CD14-positive monocyte (primary cell): ENCODE measurements at regions not wholly inside any gene's neighbourhood (a gene's known extent, or its start where the extent isn't known, plus 50 kb on each side); places are given as distances from the start of the nearest gene placed in this dataset.

ENCODE experiments used
- DNase-seq, 3 donors: peaks; one replicate each; pipeline ENCODE4 v3.0.0-alpha.2; 2011 to 2022
- H2AFZ ChIP-seq: 2 replicates; pipeline ENCODE4 v1.6.0; 2012; ENCODE audit warnings: mild to moderate bottlenecking, low read depth, low read length, inconsistent platforms; ENCODE audit not compliant: insufficient read depth, poor library complexity, severe bottlenecking
- H3K27ac ChIP-seq, 2 donors: 1 replicate in 1 of 2; 2 replicates in 1 of 2; pipeline ENCODE4 v1.5.1; 2012 to 2013; ENCODE audit warnings: low read length in 2 of 2, control low read depth in 1 of 2, inconsistent platforms in 1 of 2, low read depth in 1 of 2, mild to moderate bottlenecking in 1 of 2
- H3K27me3 ChIP-seq, 2 donors: one replicate each; pipeline versions ENCODE4 v1.6.0 to v1.6.1; 2011 to 2013; ENCODE audit warnings: low read length in 2 of 2; ENCODE audit not compliant: control insufficient read depth in 2 of 2, insufficient read depth in 2 of 2
- H3K36me3 ChIP-seq, 2 donors: replicated peaks in 1 of 2; 1 replicate in 1 of 2; 2 replicates in 1 of 2; pipeline versions ENCODE4 v1.5.1 to v1.6.1; 2012 to 2013; ENCODE audit warnings: low read length in 2 of 2, control low read depth in 1 of 2, inconsistent platforms in 1 of 2, mild to moderate bottlenecking in 1 of 2; ENCODE audit not compliant: insufficient read depth in 2 of 2, control insufficient read depth in 1 of 2
- H3K4me1 ChIP-seq, 2 donors: 1 replicate in 1 of 2; 2 replicates in 1 of 2; pipeline versions ENCODE4 v1.5.1 to v1.6.1; 2012 to 2013; ENCODE audit warnings: low read length in 2 of 2, control low read depth in 1 of 2, inconsistent platforms in 1 of 2, mild to moderate bottlenecking in 1 of 2, moderate library complexity in 1 of 2; ENCODE audit not compliant: insufficient read depth in 2 of 2, control insufficient read depth in 1 of 2
- H3K4me2 ChIP-seq: replicated peaks from 2 replicates; pipeline ENCODE3; 2012; ENCODE audit warnings: low read length, moderate library complexity, mild to moderate bottlenecking; ENCODE audit not compliant: poor library complexity, severe bottlenecking; ENCODE audit errors: extremely low read depth
- H3K4me3 ChIP-seq, 3 experiments: fragments of 200-600 bp in 1 of 3; sonication (generic) in 1 of 3; replicated peaks in 1 of 3; 1 replicate in 2 of 3; 2 replicates in 1 of 3; pipeline ENCODE4 v1.5.1; 2011 to 2013; ENCODE audit warnings: low read length in 3 of 3, mild to moderate bottlenecking in 3 of 3, control low read depth in 2 of 3, low read depth in 2 of 3, inconsistent platforms in 1 of 3, moderate library complexity in 1 of 3
- H3K79me2 ChIP-seq: 2 replicates; pipeline ENCODE4 v1.6.0; 2012; ENCODE audit warnings: mild to moderate bottlenecking, control low read depth, inconsistent platforms, low read length, moderate library complexity; ENCODE audit not compliant: insufficient read depth
- H3K9ac ChIP-seq: 2 replicates; pipeline ENCODE4 v1.6.0; 2017; ENCODE audit warnings: low read length, mild to moderate bottlenecking; ENCODE audit not compliant: insufficient read depth, poor library complexity, severe bottlenecking
- H3K9me3 ChIP-seq, 2 donors: replicated peaks in 1 of 2; 1 replicate in 1 of 2; 2 replicates in 1 of 2; pipeline versions ENCODE4 v1.5.1 to v1.6.1; 2012 to 2013; ENCODE audit warnings: low read length in 2 of 2, control low read depth in 1 of 2; ENCODE audit not compliant: control insufficient read depth in 1 of 2, insufficient read depth in 1 of 2
- H4K20me1 ChIP-seq: 2 replicates; pipeline ENCODE4 v1.6.0; 2012; ENCODE audit warnings: mild to moderate bottlenecking, low read length, control low read depth, moderate library complexity; ENCODE audit not compliant: insufficient read depth
- H3K27ac Mint-ChIP-seq, 7 donors: one replicate each; pipeline ENCODE4 v1.8.0; 2020; ENCODE audit warnings: mild to moderate bottlenecking in 7 of 7, mixed read lengths in 7 of 7, moderate library complexity in 6 of 7, inconsistent platforms in 2 of 7
- H3K27me3 Mint-ChIP-seq, 3 donors: one replicate each; pipeline ENCODE4 v1.8.0; 2021 to 2022; ENCODE audit warnings: low read depth in 3 of 3, mild to moderate bottlenecking in 3 of 3, mixed read lengths in 3 of 3, moderate library complexity in 3 of 3, inconsistent platforms in 1 of 3
- H3K36me3 Mint-ChIP-seq, 2 donors: one replicate each; pipeline ENCODE4 v1.8.0; 2020; ENCODE audit warnings: mixed read lengths in 2 of 2, inconsistent platforms in 1 of 2, mild to moderate bottlenecking in 1 of 2
- H3K4me1 Mint-ChIP-seq: one replicate; pipeline ENCODE4 v1.8.0; 2020; ENCODE audit warnings: mild to moderate bottlenecking, mixed read lengths
- H3K4me3 Mint-ChIP-seq, 2 donors: one replicate each; pipeline ENCODE4 v1.8.0; 2020; ENCODE audit warnings: mild to moderate bottlenecking in 2 of 2, mixed read lengths in 2 of 2, moderate library complexity in 1 of 2
- H3K9me3 Mint-ChIP-seq, 7 donors: one replicate each; pipeline ENCODE4 v1.8.0; 2020 to 2022; ENCODE audit warnings: mixed read lengths in 7 of 7, mild to moderate bottlenecking in 6 of 7, moderate library complexity in 6 of 7, inconsistent platforms in 2 of 7
- CTCF ChIP-seq: fragments of 200-600 bp; IDR thresholded peaks from one replicate; pipeline ENCODE4 v1.8.0; 2022; ENCODE audit warnings: antibody characterized with exemption, mild to moderate bottlenecking
- WGBS: methylation state at CpG from one replicate; pipeline ENCODE4 v1.1.5; 2013; ENCODE audit warnings: missing lambda C conversion rate; ENCODE audit not compliant: insufficient coverage; 5-methylcytosine and 5-hydroxymethylcytosine counted together
- intact Hi-C, 2 donors: fragments of 100-400 bp; cut with micrococcal nuclease; formaldehyde crosslinking; loops; one replicate each; pipeline versions ENCODE4 v1.15.0 to v1.15.1; 2023

DNA sequence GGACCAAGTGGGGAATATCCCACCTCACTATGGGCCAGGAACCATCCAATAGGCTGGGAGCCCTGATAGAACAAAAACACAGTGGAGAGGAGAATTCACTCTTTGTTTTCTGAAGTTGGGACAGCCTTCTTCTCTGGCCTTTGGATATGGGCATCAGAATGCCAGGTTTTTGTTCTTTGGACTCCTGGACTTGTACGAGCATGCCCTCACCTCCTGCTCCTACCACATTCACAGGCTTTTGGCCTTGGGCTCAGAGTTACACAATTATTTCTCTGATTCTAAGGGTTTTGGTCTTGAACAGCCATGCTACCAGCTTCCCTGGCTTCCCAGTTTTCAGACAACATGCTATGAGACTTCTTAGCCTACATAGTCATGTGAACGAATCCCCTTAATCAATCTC, 732.9 kb upstream of the VRK2 start:
- H3K9ac ChIP-seq, result no peak overlapping the region
- H3K4me3 ChIP-seq, result no peak overlapping the region
- no peaks in the 10 kb centered on the region for H3K9me3 ChIP-seq
- Mint-ChIP-seq H3K9me3 (peaks cover 0 to 6% (median 2%) of the 10 kb centered on the region in 7 donors), H3K4me1 (no peaks in the 10 kb centered on the region), H3K4me3 (no peak overlapping the region), H3K27ac (no peak overlapping the region), H3K36me3 (no peaks in the 10 kb centered on the region), H3K27me3 (peaks cover 0 to 1% (median 0%) of the 10 kb centered on the region in 3 donors)
- H3K4me2 ChIP-seq, result no peak overlapping the region
- H4K20me1 ChIP-seq, result no peaks in the 10 kb centered on the region
- H3K79me2 ChIP-seq, result no peaks in the 10 kb centered on the region
- no peaks in the 10 kb centered on the region for H3K27me3 ChIP-seq
- no peaks in the 10 kb centered on the region for H3K4me1 ChIP-seq
- no peak overlapping the region for H2AFZ ChIP-seq
- no peak for TF ChIP-seq CTCF
- no peak for DNase-seq
- no peaks in the 10 kb centered on the region for H3K36me3 ChIP-seq
- WGBS, result 78% methylated on average over 1 of the region's 2 CpGs
- intact Hi-C loops, result no loop called here
- H3K27ac ChIP-seq, result no peak overlapping the region

DNA sequence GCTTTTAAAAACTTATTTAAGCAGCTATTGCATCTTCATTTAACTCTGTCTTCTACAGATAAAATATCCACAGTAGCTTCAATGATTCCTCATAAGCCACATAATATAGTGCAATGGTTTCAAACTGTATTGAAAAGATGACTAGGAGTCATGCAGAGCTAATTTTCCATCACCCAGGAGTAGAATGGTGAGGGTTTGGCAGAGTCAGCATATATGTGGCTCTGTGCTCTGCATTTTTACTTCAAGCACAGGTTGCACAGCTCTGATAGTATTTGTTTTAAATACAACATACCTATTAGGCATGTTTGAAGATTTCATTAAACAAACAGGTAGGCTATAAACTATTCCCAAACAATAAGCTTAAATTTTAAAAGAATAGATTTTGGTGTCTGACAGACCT, 731.9 kb upstream of the VRK2 start:
- no peak overlapping the region for H3K4me2 ChIP-seq
- Mint-ChIP-seq H3K27me3 (peaks cover 0 to 1% (median 0%) of the 10 kb centered on the region in 3 donors), H3K36me3 (no peaks in the 10 kb centered on the region), H3K27ac (no peak overlapping the region), H3K4me3 (no peak overlapping the region), H3K4me1 (no peaks in the 10 kb centered on the region), H3K9me3 (peaks cover 0 to 6% (median 2%) of the 10 kb centered on the region in 7 donors)
- no peak overlapping the region for H2AFZ ChIP-seq
- no peaks in the 10 kb centered on the region for H3K9me3 ChIP-seq
- no peaks in the 10 kb centered on the region for H3K4me1 ChIP-seq
- H4K20me1 ChIP-seq, result no peaks in the 10 kb centered on the region
- DNase-seq, result no peak
- H3K9ac ChIP-seq, result no peak overlapping the region
- no peaks in the 10 kb centered on the region for H3K36me3 ChIP-seq
- H3K79me2 ChIP-seq, result no peaks in the 10 kb centered on the region
- H3K27me3 ChIP-seq, result no peaks in the 10 kb centered on the region
- no peak overlapping the region for H3K4me3 ChIP-seq
- no peak overlapping the region for H3K27ac ChIP-seq
- intact Hi-C loops, result no loop called here
- no peak for TF ChIP-seq CTCF
